Mesenchymal stem cell (in vitro differentiated cells and primary cell): ENCODE measurements at regions not wholly inside any gene's neighbourhood (a gene's known extent, or its start where the extent isn't known, plus 50 kb on each side); places are given as distances from the start of the nearest gene placed in this dataset.

Experiments used
- DNase-seq: peaks from one replicate; pipeline ENCODE4 v3.0.0-alpha.2; 2013
- H2AFZ ChIP-seq: one replicate; pipeline ENCODE4 v1.6.1; 2013; ENCODE audit warnings: low read depth, mild to moderate bottlenecking, control low read depth, inconsistent platforms, low read length, moderate library complexity
- H2AK5ac ChIP-seq: 2 replicates; pipeline ENCODE4 v1.6.1; 2013; ENCODE audit warnings: low read length, moderate library complexity, mild to moderate bottlenecking, inconsistent platforms; ENCODE audit not compliant: severe bottlenecking
- H2BK120ac ChIP-seq: one replicate; pipeline ENCODE4 v1.6.1; 2013; ENCODE audit warnings: low read depth, mild to moderate bottlenecking, inconsistent platforms, low read length, moderate library complexity
- H2BK12ac ChIP-seq, 2 experiments: one replicate each; pipeline ENCODE4 v1.6.1; 2013; ENCODE audit warnings: inconsistent platforms in 2 of 2, low read length in 2 of 2, mild to moderate bottlenecking in 2 of 2, moderate library complexity in 2 of 2, control low read depth in 1 of 2
- H2BK15ac ChIP-seq: one replicate; pipeline ENCODE4 v1.6.1; 2013; ENCODE audit warnings: mild to moderate bottlenecking, low read depth, inconsistent platforms; ENCODE audit not compliant: poor library complexity, severe bottlenecking
- H2BK5ac ChIP-seq: 2 replicates; pipeline ENCODE4 v1.6.1; 2013; ENCODE audit warnings: low read depth, mild to moderate bottlenecking, low read length, control low read depth, inconsistent platforms; ENCODE audit not compliant: poor library complexity, severe bottlenecking
- H3K14ac ChIP-seq, 2 experiments: one replicate each; pipeline ENCODE4 v1.6.1; 2013; ENCODE audit warnings: inconsistent platforms in 2 of 2, low read length in 2 of 2, control low read depth in 1 of 2, mild to moderate bottlenecking in 1 of 2, moderate library complexity in 1 of 2
- H3K18ac ChIP-seq, 2 experiments: one replicate each; pipeline ENCODE4 v1.6.1; 2013; ENCODE audit warnings: inconsistent platforms in 2 of 2, low read length in 2 of 2, control low read depth in 1 of 2, low read depth in 1 of 2, mild to moderate bottlenecking in 1 of 2
- H3K23ac ChIP-seq, 2 experiments: one replicate each; pipeline ENCODE4 v1.6.1; 2013; ENCODE audit warnings: inconsistent platforms in 2 of 2, low read length in 2 of 2, mild to moderate bottlenecking in 2 of 2, moderate library complexity in 2 of 2, control low read depth in 1 of 2
- H3K27ac ChIP-seq: 2 replicates; pipeline ENCODE4 v1.5.1; 2013; ENCODE audit warnings: mild to moderate bottlenecking, moderate library complexity, low read length, control low read depth, inconsistent platforms; ENCODE audit not compliant: poor library complexity, severe bottlenecking
- H3K27me3 ChIP-seq, 2 experiments: 2 replicates each; pipeline versions ENCODE4 v1.6.1 to v1.7.0; 2013; ENCODE audit warnings: low read length in 2 of 2, mild to moderate bottlenecking in 2 of 2, moderate library complexity in 2 of 2, control low read depth in 1 of 2, inconsistent platforms in 1 of 2; ENCODE audit not compliant: control insufficient read depth in 1 of 2, insufficient read depth in 1 of 2
- H3K36me3 ChIP-seq, 2 experiments: 2 replicates each; pipeline versions ENCODE4 v1.6.1 to v1.7.0; 2013; ENCODE audit warnings: low read length in 2 of 2, control low read depth in 1 of 2, inconsistent platforms in 1 of 2, low read depth in 1 of 2, mild to moderate bottlenecking in 1 of 2; ENCODE audit not compliant: insufficient read depth in 2 of 2, control insufficient read depth in 1 of 2
- H3K4ac ChIP-seq, 2 experiments: one replicate each; pipeline ENCODE4 v1.6.1; 2013; ENCODE audit warnings: inconsistent platforms in 2 of 2, low read length in 2 of 2, mild to moderate bottlenecking in 2 of 2, moderate library complexity in 2 of 2, control low read depth in 1 of 2, low read depth in 1 of 2
- H3K4me1 ChIP-seq: 2 replicates; pipeline ENCODE4 v1.6.1; 2013; ENCODE audit warnings: low read depth, low read length, control low read depth; ENCODE audit not compliant: control insufficient read depth, insufficient read depth
- H3K4me2 ChIP-seq: 2 replicates; pipeline ENCODE4 v1.6.1; 2013; ENCODE audit warnings: low read length, mild to moderate bottlenecking, inconsistent platforms; ENCODE audit not compliant: poor library complexity, severe bottlenecking
- H3K4me3 ChIP-seq, 2 experiments: 2 replicates each; pipeline versions ENCODE4 v1.5.1 to v1.7.0; 2013; ENCODE audit warnings: low read length in 2 of 2, mild to moderate bottlenecking in 2 of 2, control low read depth in 1 of 2, low read depth in 1 of 2; ENCODE audit not compliant: insufficient read depth in 1 of 2
- H3K79me1 ChIP-seq: replicated peaks from 2 replicates; pipeline ENCODE4 v1.6.1; 2013; ENCODE audit warnings: mild to moderate bottlenecking, control low read depth, low read length, inconsistent platforms; ENCODE audit not compliant: poor library complexity, severe bottlenecking
- H3K9ac ChIP-seq: 2 replicates; pipeline ENCODE4 v1.7.0; 2013; ENCODE audit warnings: mild to moderate bottlenecking, low read length, moderate library complexity
- H3K9me3 ChIP-seq: 2 replicates; pipeline ENCODE4 v1.7.0; 2013; ENCODE audit warnings: mild to moderate bottlenecking, low read length; ENCODE audit not compliant: control insufficient read depth
- H4K8ac ChIP-seq: one replicate; pipeline ENCODE4 v1.6.1; 2013; ENCODE audit warnings: inconsistent platforms, mild to moderate bottlenecking, low read length, moderate library complexity
- H4K91ac ChIP-seq: one replicate; pipeline ENCODE4 v1.6.1; 2013; ENCODE audit warnings: mild to moderate bottlenecking, low read length, inconsistent platforms
- WGBS: methylation state at CpG from one replicate; pipeline ENCODE4 v1.1.7; 2013; ENCODE audit warnings: mixed read lengths; 5-methylcytosine and 5-hydroxymethylcytosine counted together

DNA sequence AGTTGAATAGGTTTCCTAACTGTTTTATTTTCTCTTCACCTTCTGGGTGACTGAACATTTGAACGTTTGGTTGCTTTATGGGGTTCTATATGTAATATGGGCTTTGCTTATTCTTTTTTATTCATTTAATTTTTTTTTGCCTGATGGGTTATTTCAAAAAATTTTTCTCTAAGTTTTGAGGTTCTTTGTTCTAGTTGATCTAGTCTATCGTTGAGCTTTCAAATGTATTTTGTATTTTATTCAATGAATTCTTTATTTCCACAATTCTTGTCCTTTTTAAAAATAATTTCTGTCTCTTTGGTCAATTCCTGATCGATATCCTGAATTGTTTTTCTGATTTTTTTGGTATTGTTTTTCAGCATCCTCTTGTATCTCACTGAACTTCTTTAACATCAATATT, 239.5 kb upstream of the PCDH9 start:
- H2BK12ac ChIP-seq = no peak overlapping the region

DNA sequence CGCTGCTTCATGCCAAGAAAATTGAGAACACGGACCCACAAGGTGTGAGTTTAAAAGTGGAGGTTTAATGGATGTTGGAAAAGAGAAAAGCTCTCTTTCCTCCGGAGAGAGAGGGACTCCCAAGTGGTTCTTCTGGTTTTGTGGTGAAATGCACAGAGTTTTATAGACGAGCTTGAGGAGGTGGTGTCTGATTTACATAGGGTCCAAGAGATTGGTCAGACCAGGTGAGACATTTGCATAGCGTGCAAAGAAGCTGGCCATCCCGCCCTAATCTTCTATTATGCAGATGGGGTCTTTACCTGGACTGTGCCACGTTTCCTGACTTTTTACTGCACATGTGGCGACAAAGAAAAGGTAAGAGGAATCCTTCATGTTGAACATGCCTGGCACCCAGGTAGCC, 236.4 kb upstream of the PCDH9 start:
- Histone ChIP-seq H3K9me3 (peaks cover 19% of the 10 kb centered on the region), H3K4ac (no peak overlapping the region), H3K4me2 (no peak overlapping the region), H2BK12ac (no peak overlapping the region), H2BK15ac (no peak overlapping the region), H3K27me3 (no peaks in the 10 kb centered on the region), H3K36me3 (no peaks in the 10 kb centered on the region), H3K27ac (no peak overlapping the region), H3K23ac (no peak overlapping the region), H2BK5ac (no peak overlapping the region), H3K9ac (no peak overlapping the region), H3K4me1 (no peaks in the 10 kb centered on the region), H4K91ac (no peak overlapping the region), H2AK5ac (no peak overlapping the region), H3K14ac (no peak overlapping the region), H3K4me3 (no peak overlapping the region), H3K79me1 (no peaks in the 10 kb centered on the region), H2AFZ (no peak overlapping the region), H4K8ac (no peak overlapping the region), H2BK120ac (no peak overlapping the region), H3K18ac (no peak overlapping the region)
- DNase-seq = no peak
- 83% methylated on average over 8 of the region's 8 CpGs for WGBS

More for the DNA sequence above, 239.5 kb upstream of the PCDH9 start:
- no peak overlapping the region for H3K14ac ChIP-seq
- H2AK5ac ChIP-seq = no peak overlapping the region
- no peaks in the 10 kb centered on the region for H3K79me1 ChIP-seq
- peaks cover 19% of the 10 kb centered on the region for H3K9me3 ChIP-seq
- H3K9ac ChIP-seq = no peak overlapping the region
- H2AFZ ChIP-seq = no peak overlapping the region
- no peak overlapping the region for H3K18ac ChIP-seq
- no peak overlapping the region for H3K4ac ChIP-seq
- no peak overlapping the region for H3K4me3 ChIP-seq
- H4K91ac ChIP-seq = no peak overlapping the region
- no CpG with 5 or more reads among the region's 3 CpGs for WGBS
- H2BK5ac ChIP-seq = no peak overlapping the region
- DNase-seq = no peak
- H2BK15ac ChIP-seq = no peak overlapping the region
- no peak overlapping the region for H4K8ac ChIP-seq
- H3K4me1 ChIP-seq = no peaks in the 10 kb centered on the region
- H3K36me3 ChIP-seq = no peaks in the 10 kb centered on the region
- H3K23ac ChIP-seq = no peak overlapping the region
- no peak overlapping the region for H3K27ac ChIP-seq
- no peak overlapping the region for H3K4me2 ChIP-seq
- no peaks in the 10 kb centered on the region for H3K27me3 ChIP-seq
- H2BK120ac ChIP-seq = no peak overlapping the region

DNA sequence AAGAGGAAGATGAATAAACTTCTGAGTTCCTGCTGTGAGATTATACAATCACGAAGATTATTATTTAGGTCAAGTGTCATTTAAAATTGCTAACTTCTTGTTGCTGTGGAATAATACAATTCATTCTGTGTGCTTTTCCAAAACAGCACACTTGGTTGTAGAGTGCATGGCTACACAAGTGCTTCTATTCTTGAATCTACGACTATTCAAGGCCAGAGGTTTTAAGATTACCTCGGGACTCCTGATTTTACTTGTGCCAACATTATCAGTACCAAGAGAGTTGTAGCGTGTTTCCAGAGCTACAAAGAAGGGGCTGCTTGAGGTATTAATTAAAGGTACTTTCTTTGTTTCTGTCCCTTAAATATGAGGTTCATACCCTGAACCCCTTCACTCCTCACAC, 234.0 kb upstream of the PCDH9 start:
- Histone ChIP-seq H2AFZ (no peak overlapping the region), H3K14ac (no peak overlapping the region), H3K79me1 (no peaks in the 10 kb centered on the region), H3K4ac (no peak overlapping the region), H3K23ac (no peak overlapping the region), H3K4me3 (no peak overlapping the region), H3K9ac (no peak overlapping the region), H2BK15ac (no peak overlapping the region), H2BK120ac (no peak overlapping the region), H3K27me3 (no peaks in the 10 kb centered on the region), H2BK12ac (no peak overlapping the region), H2AK5ac (no peak overlapping the region), H3K36me3 (no peaks in the 10 kb centered on the region), H3K9me3 (peaks cover 7% of the 10 kb centered on the region), H2BK5ac (no peak overlapping the region), H3K4me2 (no peak overlapping the region), H4K91ac (no peak overlapping the region), H3K27ac (no peak overlapping the region), H3K4me1 (no peaks in the 10 kb centered on the region), H4K8ac (no peak overlapping the region), H3K18ac (no peak overlapping the region)
- DNase-seq = no peak
- 90% methylated on average over 3 of the region's 4 CpGs for WGBS

DNA sequence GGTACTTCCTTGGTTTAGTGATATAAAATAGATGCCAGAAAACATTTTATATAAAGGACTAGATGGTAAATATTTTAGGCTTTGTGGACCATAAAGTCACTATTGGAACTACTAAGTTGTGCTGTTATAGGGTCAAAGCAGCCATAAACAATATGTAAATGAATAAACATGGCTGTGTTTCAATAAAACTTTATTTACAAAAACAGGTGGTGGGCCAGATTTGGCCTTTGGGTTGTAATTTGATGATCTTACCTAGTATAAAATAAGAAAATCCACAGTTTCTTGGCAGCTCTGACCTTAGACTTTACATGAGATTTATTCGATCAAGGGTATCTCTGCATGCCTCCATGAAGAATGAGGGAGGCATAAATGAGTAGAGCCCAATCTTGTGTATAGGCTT, 232.0 kb upstream of the PCDH9 start:
- H3K79me1 ChIP-seq = no peaks in the 10 kb centered on the region
- H2AFZ ChIP-seq = no peak overlapping the region
- no peak overlapping the region for H4K91ac ChIP-seq
- DNase-seq = no peak
- no peak overlapping the region for H3K23ac ChIP-seq
- no peak overlapping the region for H3K4me2 ChIP-seq
- H2BK120ac ChIP-seq = no peak overlapping the region
- no peaks in the 10 kb centered on the region for H3K4me1 ChIP-seq
- H3K27ac ChIP-seq = no peak overlapping the region
- H3K9ac ChIP-seq = no peak overlapping the region
- H3K14ac ChIP-seq = no peak overlapping the region
- WGBS = 100% methylated on average over 1 of the region's 1 CpG
- H3K18ac ChIP-seq = no peak overlapping the region
- no peaks in the 10 kb centered on the region for H3K36me3 ChIP-seq
- no peak overlapping the region for H2BK12ac ChIP-seq
- H3K9me3 ChIP-seq = peaks cover 2% of the 10 kb centered on the region
- H2AK5ac ChIP-seq = no peak overlapping the region
- H2BK15ac ChIP-seq = no peak overlapping the region
- no peaks in the 10 kb centered on the region for H3K27me3 ChIP-seq
- no peak overlapping the region for H3K4ac ChIP-seq
- H4K8ac ChIP-seq = no peak overlapping the region
- no peak overlapping the region for H3K4me3 ChIP-seq
- H2BK5ac ChIP-seq = no peak overlapping the region
